WERI-Rb-1 (cell line): ENCODE measurements at regions not wholly inside any gene's neighbourhood (a gene's known extent, or its start where the extent isn't known, plus 50 kb on each side); places are given as distances from the start of the nearest gene placed in this dataset.
"Not testable (repeated sequence)": the region's sequence is repeated elsewhere in the genome, so short reads cannot be mapped to it uniquely, and the experiment has no call there.

Experiments
- DNase-seq: peaks from one replicate; pipeline ENCODE4 v3.0.0-alpha.2; 2020
- H3K27ac ChIP-seq: fragments of 250-450 bp; sonication (Bioruptor Pico); 2 replicates; pipeline ENCODE4 v1.5.1; 2020; ENCODE audit warnings: mild to moderate bottlenecking, moderate library complexity
- H3K27me3 ChIP-seq: fragments of 250-450 bp; sonication (Bioruptor Pico); 2 replicates; pipeline ENCODE4 v1.5.1; 2021; ENCODE audit warnings: mild to moderate bottlenecking, low read depth, moderate library complexity; ENCODE audit not compliant: insufficient read depth, severe bottlenecking
- H3K36me3 ChIP-seq: fragments of 250-450 bp; sonication (Bioruptor Pico); 2 replicates; pipeline ENCODE4 v1.5.1; 2020; ENCODE audit warnings: mild to moderate bottlenecking, moderate library complexity
- H3K4me3 ChIP-seq: 2 replicates; pipeline ENCODE4 v1.5.1; 2011; ENCODE audit warnings: low read depth, mild to moderate bottlenecking, control low read depth, low read length
- H3K9me3 ChIP-seq: fragments of 250-450 bp; sonication (Bioruptor Pico); 2 replicates; pipeline ENCODE4 v1.5.1; 2021; ENCODE audit warnings: mild to moderate bottlenecking, moderate library complexity; ENCODE audit not compliant: severe bottlenecking
- TF ChIP-seq, protein P1 (sequence below): IDR thresholded peaks from 2 replicates; pipeline ENCODE4 v1.5.1; 2011; ENCODE audit warnings: low read depth, mild to moderate bottlenecking, control low read depth, inconsistent platforms, low read length

DNA sequence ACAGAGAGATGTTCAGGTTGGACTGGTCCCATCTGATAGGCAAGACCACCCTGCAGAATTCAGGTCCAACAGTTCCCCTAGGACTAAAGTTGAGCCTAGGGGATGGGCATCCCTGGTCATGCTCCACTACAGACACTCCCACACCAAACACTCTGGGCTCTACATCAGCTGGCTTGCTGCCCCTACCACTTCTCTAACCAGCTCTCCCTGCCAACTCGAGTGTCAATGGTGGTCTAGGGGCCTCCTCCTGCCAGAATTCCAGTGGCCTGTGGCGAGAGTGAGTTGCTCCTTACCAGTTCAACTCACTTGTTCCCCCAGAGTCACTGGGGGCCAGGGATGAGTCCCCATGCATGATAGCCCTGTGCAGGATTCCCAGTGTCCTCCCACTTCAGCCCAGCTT is 316.2 kb upstream of the PPP2R3A start:
- no peak overlapping the region for H3K27ac ChIP-seq
- H3K4me3 ChIP-seq, result no peak overlapping the region
- DNase-seq, result no peak
- H3K36me3 ChIP-seq, result no peaks in the 10 kb centered on the region
- TF ChIP-seq, protein P1, sequence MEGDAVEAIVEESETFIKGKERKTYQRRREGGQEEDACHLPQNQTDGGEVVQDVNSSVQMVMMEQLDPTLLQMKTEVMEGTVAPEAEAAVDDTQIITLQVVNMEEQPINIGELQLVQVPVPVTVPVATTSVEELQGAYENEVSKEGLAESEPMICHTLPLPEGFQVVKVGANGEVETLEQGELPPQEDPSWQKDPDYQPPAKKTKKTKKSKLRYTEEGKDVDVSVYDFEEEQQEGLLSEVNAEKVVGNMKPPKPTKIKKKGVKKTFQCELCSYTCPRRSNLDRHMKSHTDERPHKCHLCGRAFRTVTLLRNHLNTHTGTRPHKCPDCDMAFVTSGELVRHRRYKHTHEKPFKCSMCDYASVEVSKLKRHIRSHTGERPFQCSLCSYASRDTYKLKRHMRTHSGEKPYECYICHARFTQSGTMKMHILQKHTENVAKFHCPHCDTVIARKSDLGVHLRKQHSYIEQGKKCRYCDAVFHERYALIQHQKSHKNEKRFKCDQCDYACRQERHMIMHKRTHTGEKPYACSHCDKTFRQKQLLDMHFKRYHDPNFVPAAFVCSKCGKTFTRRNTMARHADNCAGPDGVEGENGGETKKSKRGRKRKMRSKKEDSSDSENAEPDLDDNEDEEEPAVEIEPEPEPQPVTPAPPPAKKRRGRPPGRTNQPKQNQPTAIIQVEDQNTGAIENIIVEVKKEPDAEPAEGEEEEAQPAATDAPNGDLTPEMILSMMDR, result no peak
- peaks cover 2% of the 10 kb centered on the region for H3K9me3 ChIP-seq
- H3K27me3 ChIP-seq, result no peaks in the 10 kb centered on the region

DNA sequence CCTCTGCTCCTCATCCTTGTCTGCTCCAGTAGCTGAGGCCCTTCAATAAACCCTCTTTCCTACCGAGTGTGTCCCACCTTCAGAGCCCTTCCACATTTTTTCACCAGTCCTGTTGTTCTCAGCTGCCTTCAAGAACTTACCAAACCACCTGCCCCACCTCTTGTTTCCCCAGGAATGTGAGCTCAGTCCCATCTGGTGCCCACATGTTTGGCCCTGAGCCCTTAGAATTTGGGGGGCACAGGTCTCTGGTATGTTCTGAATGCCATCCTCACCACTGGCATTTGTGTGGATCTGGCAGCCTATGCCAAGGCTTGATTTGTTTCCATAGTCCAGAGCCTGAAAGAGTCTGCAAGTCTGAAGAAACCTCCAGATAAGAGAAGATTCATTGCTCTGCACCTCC is 315.2 kb upstream of the PPP2R3A start:
- H3K4me3 ChIP-seq, result no peak overlapping the region
- TF ChIP-seq, protein P1, result no peak
- H3K36me3 ChIP-seq, result no peaks in the 10 kb centered on the region
- no peaks in the 10 kb centered on the region for H3K27me3 ChIP-seq
- no peak overlapping the region for H3K27ac ChIP-seq
- DNase-seq, result no peak
- peaks cover 2% of the 10 kb centered on the region for H3K9me3 ChIP-seq

GRCh38 chr3:135652388-135652787 is 313.1 kb upstream of the PPP2R3A start:
- Histone ChIP-seq H3K4me3 (no peak overlapping the region), H3K9me3 (no peaks in the 10 kb centered on the region), H3K36me3 (no peaks in the 10 kb centered on the region), H3K27ac (no peak overlapping the region), H3K27me3 (no peaks in the 10 kb centered on the region)
- TF ChIP-seq, protein P1, result no peak
- DNase-seq, result no peak

GRCh38 chr3:135655328-135655727 is 310.2 kb upstream of the PPP2R3A start:
- no peak for DNase-seq
- TF ChIP-seq, protein P1, result no peak
- no peaks in the 10 kb centered on the region for H3K27me3 ChIP-seq
- H3K4me3 ChIP-seq, result no peak overlapping the region
- H3K9me3 ChIP-seq, result no peaks in the 10 kb centered on the region
- H3K27ac ChIP-seq, result no peak overlapping the region
- no peaks in the 10 kb centered on the region for H3K36me3 ChIP-seq

GRCh38 chr3:135658451-135658850 is 307.1 kb upstream of the PPP2R3A start:
- not testable (repeated sequence) for H3K27me3 ChIP-seq, H3K9me3 ChIP-seq, DNase-seq, H3K27ac ChIP-seq, H3K36me3 ChIP-seq, H3K4me3 ChIP-seq

GRCh38 chr3:135667061-135667460 is 298.5 kb upstream of the PPP2R3A start:
- no peak overlapping the region for H3K27ac ChIP-seq

More at GRCh38 chr3:135667061-135667460, 298.5 kb upstream of the PPP2R3A start:
- TF ChIP-seq, protein P1, result no peak
- Histone ChIP-seq H3K36me3 (no peaks in the 10 kb centered on the region), H3K9me3 (peaks cover 3% of the 10 kb centered on the region), H3K4me3 (no peak overlapping the region), H3K27me3 (no peaks in the 10 kb centered on the region)
- DNase-seq, result no peak
